Activated CD4-positive, alpha-beta T cell treated with anti-CD3 and anti-CD28 coated beads, Interleukin-2, amount 10 ng/mL, durations not matched to agents 7 days and 5 days (primary cell): ENCODE measurements at regions not wholly inside any gene's neighbourhood (a gene's known extent, or its start where the extent isn't known, plus 50 kb on each side); places are given as distances from the start of the nearest gene placed in this dataset.

Experiments
- CTCF ChIA-PET: fragments of 350-600 bp; sonication (Branson Sonifier 250); formaldehyde crosslinking; loops from one replicate; lab custom pipeline; 2021; ENCODE audit warnings: antibody characterized with exemption; lab: Charles Lee
- POLR2A ChIA-PET: fragments of 350-600 bp; sonication (Branson Sonifier 250); formaldehyde crosslinking; loops from one replicate; lab custom pipeline; 2021; ENCODE audit warnings: antibody characterized with exemption; lab: Charles Lee
- DNase-seq: peaks from one replicate; pipeline ENCODE4 v3.0.0-alpha.2; 2020
- H3K27ac Mint-ChIP-seq: one replicate; pipeline ENCODE4 v1.8.0; 2021; ENCODE audit warnings: mild to moderate bottlenecking, moderate library complexity, mixed read lengths
- H3K27me3 Mint-ChIP-seq: one replicate; pipeline ENCODE4 v1.8.0; 2021; ENCODE audit warnings: mixed read lengths
- H3K36me3 Mint-ChIP-seq: one replicate; pipeline ENCODE4 v1.8.0; 2021; ENCODE audit warnings: low read depth, mixed read lengths
- H3K4me1 Mint-ChIP-seq: one replicate; pipeline ENCODE4 v1.8.0; 2021; ENCODE audit warnings: mixed read lengths
- H3K4me3 Mint-ChIP-seq: one replicate; pipeline ENCODE4 v1.8.0; 2021; ENCODE audit warnings: mild to moderate bottlenecking, moderate library complexity, mixed read lengths
- H3K9me3 Mint-ChIP-seq: one replicate; pipeline ENCODE4 v1.8.0; 2021; ENCODE audit warnings: mixed read lengths

DNA sequence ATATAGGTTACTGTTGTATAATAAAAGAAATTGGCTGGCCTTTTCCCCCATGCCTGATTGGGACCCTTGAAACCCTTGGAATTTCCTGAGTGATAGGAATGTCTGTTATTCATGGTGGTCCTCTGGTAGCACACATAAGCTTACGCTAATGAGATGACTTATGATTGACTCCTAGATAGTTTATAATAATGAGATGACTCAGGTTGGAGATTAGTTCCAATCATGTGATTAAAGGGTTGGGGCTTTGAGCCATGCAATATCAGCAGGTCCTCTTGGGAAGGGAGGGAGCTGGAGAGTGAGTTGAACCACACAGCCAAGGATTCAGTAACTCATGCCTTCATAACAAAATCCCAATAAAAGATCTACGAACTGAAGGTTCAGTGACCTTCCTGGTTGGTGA is 407.6 kb upstream of the MANEA start:
- Mint-ChIP-seq H3K36me3 (no peaks in the 10 kb centered on the region), H3K27me3 (no peaks in the 10 kb centered on the region), H3K4me3 (no peak overlapping the region), H3K4me1 (no peaks in the 10 kb centered on the region), H3K27ac (no peak overlapping the region), H3K9me3 (no peaks in the 10 kb centered on the region)
- DNase-seq: no peak
- CTCF ChIA-PET: no interaction called here
- POLR2A ChIA-PET: no interaction called here

DNA sequence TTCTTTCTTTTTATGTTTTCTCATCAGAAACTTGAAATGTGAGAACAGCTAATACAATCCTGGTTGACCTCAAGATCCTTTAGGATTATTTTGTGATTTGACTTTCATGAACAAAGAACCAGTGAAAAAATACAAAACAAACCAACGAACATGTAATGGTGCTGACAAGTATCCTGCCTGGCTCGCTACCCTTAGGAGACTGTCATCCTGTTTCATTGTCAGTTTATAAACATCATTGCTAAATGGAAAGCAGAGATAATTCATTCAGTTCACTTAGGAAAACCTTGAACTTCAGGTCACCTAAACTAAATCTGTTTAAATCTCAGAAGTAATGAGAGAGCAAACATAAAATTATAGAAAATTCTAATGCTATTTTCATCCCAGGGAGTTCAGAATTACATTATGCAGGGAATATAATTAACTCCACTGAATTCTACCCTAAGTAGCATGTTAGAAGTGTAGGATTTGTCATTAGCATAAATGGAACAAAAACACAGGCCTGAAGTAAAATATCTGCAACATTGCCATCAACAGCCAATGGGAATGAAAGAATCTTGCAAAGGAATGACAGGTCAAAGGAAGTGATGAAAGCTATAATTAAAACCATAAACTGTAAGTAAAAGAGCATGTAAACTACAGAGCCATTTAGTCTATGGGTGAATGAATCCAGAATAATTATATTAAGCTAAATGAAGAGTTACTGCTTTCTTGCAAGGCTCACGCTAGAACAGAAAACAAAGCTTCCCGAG is 401.2 kb upstream of the MANEA start:
- POLR2A ChIA-PET: no interaction called here
- Mint-ChIP-seq H3K27me3 (no peaks in the 10 kb centered on the region), H3K4me1 (no peaks in the 10 kb centered on the region), H3K9me3 (no peaks in the 10 kb centered on the region), H3K36me3 (no peaks in the 10 kb centered on the region), H3K4me3 (no peak overlapping the region), H3K27ac (no peak overlapping the region)
- CTCF ChIA-PET: no interaction called here
- no peak for DNase-seq

DNA sequence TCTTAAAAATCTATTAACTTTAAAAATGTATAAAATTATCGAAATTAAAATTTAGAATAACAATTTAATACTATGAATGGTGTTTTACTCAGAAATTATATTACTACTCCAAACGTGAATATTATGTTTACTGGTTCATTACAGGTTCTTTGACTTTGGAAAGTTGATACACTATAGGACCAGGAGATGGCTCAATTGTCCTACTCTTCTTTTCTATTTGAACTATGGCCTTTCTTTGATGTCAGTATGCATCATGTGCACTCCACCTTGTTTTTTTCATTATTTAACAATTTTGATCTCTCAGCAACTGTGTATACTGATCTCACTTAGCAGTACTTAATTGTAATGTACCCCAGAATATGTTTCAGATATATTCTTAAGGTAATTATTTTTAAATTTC is 391.5 kb upstream of the MANEA start:
- no peaks in the 10 kb centered on the region for H3K4me1 Mint-ChIP-seq
- DNase-seq: no peak
- no peaks in the 10 kb centered on the region for H3K9me3 Mint-ChIP-seq
- ChIA-PET CTCF (no interaction called here), POLR2A (no interaction called here)
- no peak overlapping the region for H3K4me3 Mint-ChIP-seq
- no peaks in the 10 kb centered on the region for H3K36me3 Mint-ChIP-seq
- H3K27me3 Mint-ChIP-seq: no peaks in the 10 kb centered on the region
- no peak overlapping the region for H3K27ac Mint-ChIP-seq

DNA sequence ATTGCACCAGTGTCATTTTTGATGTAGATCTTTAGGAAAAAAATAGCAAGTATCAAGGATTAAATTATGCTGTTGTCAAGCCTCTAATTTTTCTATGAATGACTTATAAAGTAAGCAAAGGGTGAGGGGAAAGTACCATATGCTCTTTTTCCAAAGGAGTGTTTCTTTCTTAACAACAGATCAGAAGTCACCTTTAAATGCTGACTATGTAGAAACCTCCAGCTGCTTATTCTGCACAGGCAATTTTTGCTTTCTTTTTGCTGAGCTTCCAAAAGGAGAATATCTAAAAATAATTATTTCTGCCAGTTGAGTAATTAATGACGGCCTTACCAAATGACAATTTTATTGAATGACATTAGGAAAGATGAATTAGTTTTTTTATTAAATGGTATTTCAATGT is 390.6 kb upstream of the MANEA start:
- no peak overlapping the region for H3K27ac Mint-ChIP-seq
- no peak for DNase-seq
- H3K4me3 Mint-ChIP-seq: no peak overlapping the region
- ChIA-PET CTCF (no interaction called here), POLR2A (no interaction called here)
- H3K4me1 Mint-ChIP-seq: no peaks in the 10 kb centered on the region
- H3K9me3 Mint-ChIP-seq: no peaks in the 10 kb centered on the region
- H3K36me3 Mint-ChIP-seq: no peaks in the 10 kb centered on the region
- H3K27me3 Mint-ChIP-seq: no peaks in the 10 kb centered on the region

DNA sequence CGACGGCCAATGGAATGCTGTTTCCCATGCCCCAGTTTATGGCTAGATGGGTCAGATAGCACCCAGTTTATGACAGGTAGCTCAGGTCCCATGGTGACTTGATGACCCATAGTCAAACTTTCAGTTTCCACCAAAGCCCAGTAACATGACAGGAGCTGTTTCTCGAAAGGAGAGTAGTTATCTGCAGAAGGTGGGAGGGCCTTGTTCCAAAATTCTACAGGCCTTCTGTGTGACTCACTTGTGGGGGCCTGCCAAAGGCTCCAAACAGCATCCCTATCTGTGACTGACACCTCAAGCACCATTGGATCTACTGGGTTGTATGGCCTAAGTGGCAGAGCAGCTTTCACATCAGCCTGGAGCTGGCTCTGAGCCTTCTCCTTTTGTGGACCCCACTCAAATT is 379.7 kb upstream of the MANEA start:
- Mint-ChIP-seq H3K4me1 (no peaks in the 10 kb centered on the region), H3K36me3 (no peaks in the 10 kb centered on the region), H3K4me3 (no peak overlapping the region), H3K27ac (no peak overlapping the region), H3K9me3 (no peaks in the 10 kb centered on the region), H3K27me3 (no peaks in the 10 kb centered on the region)
- DNase-seq: no peak
- CTCF ChIA-PET: no interaction called here
- POLR2A ChIA-PET: no interaction called here

- H3K4me1 Mint-ChIP-seq: no peaks in the 10 kb centered on the region
- POLR2A ChIA-PET: no interaction called here
- H3K27ac Mint-ChIP-seq: no peak overlapping the region
- peak; percentile 26 for DNase-seq
- H3K9me3 Mint-ChIP-seq: no peaks in the 10 kb centered on the region
- H3K27me3 Mint-ChIP-seq: no peaks in the 10 kb centered on the region
- H3K36me3 Mint-ChIP-seq: no peaks in the 10 kb centered on the region
- CTCF ChIA-PET: no interaction called here
- H3K4me3 Mint-ChIP-seq: no peak overlapping the region
Measured at GRCh38 chr6:95203153-95203754, 374.1 kb upstream of the MANEA start.

- no peaks in the 10 kb centered on the region for H3K4me1 Mint-ChIP-seq
- no peak overlapping the region for H3K27ac Mint-ChIP-seq
- no peak for DNase-seq
- no peaks in the 10 kb centered on the region for H3K9me3 Mint-ChIP-seq
- CTCF ChIA-PET: no interaction called here
- H3K36me3 Mint-ChIP-seq: no peaks in the 10 kb centered on the region
- no peaks in the 10 kb centered on the region for H3K27me3 Mint-ChIP-seq
- H3K4me3 Mint-ChIP-seq: no peak overlapping the region
- POLR2A ChIA-PET: no interaction called here
Measured at GRCh38 chr6:95204178-95204577, 373.2 kb upstream of the MANEA start.

- no peaks in the 10 kb centered on the region for H3K27me3 Mint-ChIP-seq
- H3K4me1 Mint-ChIP-seq: no peaks in the 10 kb centered on the region
- ChIA-PET POLR2A (no interaction called here), CTCF (no interaction called here)
- no peaks in the 10 kb centered on the region for H3K36me3 Mint-ChIP-seq
- no peaks in the 10 kb centered on the region for H3K9me3 Mint-ChIP-seq
- no peak overlapping the region for H3K4me3 Mint-ChIP-seq
- no peak for DNase-seq
- H3K27ac Mint-ChIP-seq: no peak overlapping the region
Measured at GRCh38 chr6:95208621-95209020, 368.7 kb upstream of the MANEA start.

DNA sequence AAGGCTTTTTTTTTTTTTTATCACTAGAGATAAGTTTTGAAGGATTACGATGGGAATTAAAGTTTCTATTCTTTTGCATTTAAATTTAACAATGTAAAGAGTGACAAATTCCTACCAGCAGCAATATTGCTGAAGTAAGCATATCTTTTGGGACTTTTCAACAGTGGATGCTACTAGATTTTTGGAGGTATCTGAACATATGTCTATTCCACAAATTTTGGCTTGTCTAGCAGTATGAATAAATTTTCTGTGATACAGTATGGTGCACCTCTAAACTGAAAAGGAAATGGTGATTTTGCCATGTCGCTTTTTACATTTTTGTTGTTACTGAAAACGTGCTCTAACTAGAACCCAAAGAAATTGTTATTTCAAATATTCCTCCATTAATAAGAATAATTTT is 368.3 kb upstream of the MANEA start:
- Mint-ChIP-seq H3K36me3 (no peaks in the 10 kb centered on the region), H3K27me3 (no peaks in the 10 kb centered on the region), H3K27ac (no peak overlapping the region), H3K9me3 (no peaks in the 10 kb centered on the region), H3K4me3 (no peak overlapping the region), H3K4me1 (no peaks in the 10 kb centered on the region)
- ChIA-PET CTCF (no interaction called here), POLR2A (no interaction called here)
- DNase-seq: no peak

DNA sequence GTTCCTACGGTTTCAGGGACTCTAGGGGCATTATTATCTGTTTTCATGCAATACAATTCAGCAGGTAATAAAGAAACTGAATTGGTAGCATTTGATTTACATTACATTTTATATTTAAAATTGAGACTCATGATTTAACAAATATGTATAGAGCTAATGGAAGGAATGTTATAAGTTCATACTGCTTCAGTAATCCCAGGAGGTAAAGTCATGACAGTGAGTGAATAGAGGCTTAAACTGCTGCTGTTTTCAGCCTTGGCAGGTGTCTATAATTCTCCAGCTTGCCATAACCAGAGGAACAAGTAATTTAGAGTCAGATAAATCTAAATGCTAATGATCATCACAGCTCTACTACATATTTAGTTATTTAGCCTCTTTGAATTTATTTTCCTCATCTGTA is 360.8 kb upstream of the MANEA start:
- Mint-ChIP-seq H3K4me1 (no peaks in the 10 kb centered on the region), H3K27ac (no peak overlapping the region), H3K9me3 (no peaks in the 10 kb centered on the region), H3K4me3 (no peak overlapping the region), H3K27me3 (no peaks in the 10 kb centered on the region), H3K36me3 (no peaks in the 10 kb centered on the region)
- ChIA-PET CTCF (no interaction called here), POLR2A (no interaction called here)
- DNase-seq: no peak

GRCh38 chr6:95227351-95227750 is 350.0 kb upstream of the MANEA start:
- no peaks in the 10 kb centered on the region for H3K27me3 Mint-ChIP-seq
- no peaks in the 10 kb centered on the region for H3K36me3 Mint-ChIP-seq
- H3K9me3 Mint-ChIP-seq: no peaks in the 10 kb centered on the region
- no peak overlapping the region for H3K4me3 Mint-ChIP-seq
- H3K27ac Mint-ChIP-seq: no peak overlapping the region
- POLR2A ChIA-PET: no interaction called here
- DNase-seq: no peak
- no peaks in the 10 kb centered on the region for H3K4me1 Mint-ChIP-seq
- CTCF ChIA-PET: no interaction called here

- no peak for DNase-seq
- no peak overlapping the region for H3K4me3 Mint-ChIP-seq
- no peak overlapping the region for H3K27ac Mint-ChIP-seq
- no peaks in the 10 kb centered on the region for H3K36me3 Mint-ChIP-seq
- no peaks in the 10 kb centered on the region for H3K4me1 Mint-ChIP-seq
- CTCF ChIA-PET: no interaction called here
- POLR2A ChIA-PET: no interaction called here
- no peaks in the 10 kb centered on the region for H3K9me3 Mint-ChIP-seq
- no peaks in the 10 kb centered on the region for H3K27me3 Mint-ChIP-seq
Measured at GRCh38 chr6:95228636-95229035, 348.7 kb upstream of the MANEA start.

- Mint-ChIP-seq H3K4me1 (no peaks in the 10 kb centered on the region), H3K36me3 (no peaks in the 10 kb centered on the region), H3K9me3 (no peaks in the 10 kb centered on the region), H3K27me3 (no peaks in the 10 kb centered on the region), H3K4me3 (no peak overlapping the region), H3K27ac (no peak overlapping the region)
- DNase-seq: no peak
- ChIA-PET POLR2A (no interaction called here), CTCF (no interaction called here)
Measured at GRCh38 chr6:95230071-95230740, 347.1 kb upstream of the MANEA start.
